H9 (cell line): ENCODE measurements at regions not wholly inside any gene's neighbourhood (a gene's known extent, or its start where the extent isn't known, plus 50 kb on each side); places are given as distances from the start of the nearest gene placed in this dataset.

Experiments used
- DNase-seq: peaks from one replicate; pipeline ENCODE4 v3.0.0-alpha.2; 2017
- H2AFZ ChIP-seq: one replicate; pipeline ENCODE4 v1.6.1; 2013; ENCODE audit warnings: mild to moderate bottlenecking, low read length, control low read depth, moderate library complexity
- H2AK5ac ChIP-seq: 2 replicates; pipeline ENCODE4 v1.6.1; 2013; ENCODE audit warnings: low read length, control low read depth, mixed read lengths; ENCODE audit not compliant: insufficient read length
- H2BK120ac ChIP-seq: one replicate; pipeline ENCODE4 v1.6.1; 2013; ENCODE audit warnings: low read depth, mild to moderate bottlenecking, low read length, control low read depth, inconsistent platforms; ENCODE audit not compliant: poor library complexity, severe bottlenecking
- H2BK12ac ChIP-seq: 2 replicates; pipeline ENCODE4 v1.6.1; 2013; ENCODE audit warnings: low read length, control low read depth, mixed read lengths, low read depth; ENCODE audit not compliant: insufficient read length
- H2BK15ac ChIP-seq: 2 replicates; pipeline ENCODE4 v1.6.1; 2013; ENCODE audit warnings: low read depth, low read length, control low read depth
- H2BK20ac ChIP-seq: one replicate; pipeline ENCODE4 v1.6.1; 2013; ENCODE audit warnings: low read depth, mild to moderate bottlenecking, low read length, control low read depth, inconsistent platforms; ENCODE audit not compliant: poor library complexity, severe bottlenecking
- H2BK5ac ChIP-seq: 2 replicates; pipeline ENCODE4 v1.6.1; 2013; ENCODE audit warnings: low read length, control low read depth, mixed read lengths; ENCODE audit not compliant: insufficient read length
- H3K14ac ChIP-seq: 2 replicates; pipeline ENCODE4 v1.6.1; 2013; ENCODE audit warnings: low read length, control low read depth; ENCODE audit not compliant: insufficient read depth
- H3K18ac ChIP-seq: 2 replicates; pipeline ENCODE4 v1.6.1; 2013; ENCODE audit warnings: low read depth, mild to moderate bottlenecking, mixed read lengths, low read length, control low read depth; ENCODE audit not compliant: insufficient read length
- H3K23ac ChIP-seq: 2 replicates; pipeline ENCODE4 v1.6.1; 2013; ENCODE audit warnings: low read length, control low read depth, mixed read lengths, low read depth; ENCODE audit not compliant: insufficient read length
- H3K23me2 ChIP-seq: 2 replicates; pipeline ENCODE4 v1.6.1; 2013; ENCODE audit warnings: low read depth, mild to moderate bottlenecking, mixed read lengths, low read length, control low read depth; ENCODE audit not compliant: insufficient read length, poor library complexity, severe bottlenecking
- H3K27ac ChIP-seq: 2 replicates; pipeline ENCODE4 v1.5.1; 2013; ENCODE audit warnings: low read length, control low read depth, mixed read lengths, low read depth; ENCODE audit not compliant: insufficient read length
- H3K27me3 ChIP-seq: 2 replicates; pipeline ENCODE4 v1.6.1; 2013; ENCODE audit warnings: low read length, control low read depth, inconsistent platforms; ENCODE audit not compliant: insufficient read depth
- H3K4ac ChIP-seq: 2 replicates; pipeline ENCODE4 v1.6.1; 2013; ENCODE audit warnings: low read depth, mild to moderate bottlenecking, control low read depth, inconsistent platforms, low read length, moderate library complexity
- H3K4me1 ChIP-seq: 2 replicates; pipeline ENCODE4 v1.6.1; 2013; ENCODE audit warnings: low read length, control low read depth, inconsistent platforms; ENCODE audit not compliant: insufficient read depth
- H3K4me2 ChIP-seq: 2 replicates; pipeline ENCODE4 v1.6.1; 2013; ENCODE audit warnings: low read length, control low read depth, mixed read lengths; ENCODE audit not compliant: insufficient read length, insufficient read depth
- H3K56ac ChIP-seq: 2 replicates; pipeline ENCODE4 v1.6.1; 2013; ENCODE audit warnings: low read depth, mild to moderate bottlenecking, mixed read lengths, low read length, control low read depth; ENCODE audit not compliant: insufficient read length
- H3K79me1 ChIP-seq: 2 replicates; pipeline ENCODE4 v1.6.1; 2013; ENCODE audit warnings: low read depth, mild to moderate bottlenecking, moderate library complexity, low read length, control low read depth, inconsistent platforms; ENCODE audit not compliant: insufficient read depth, poor library complexity, severe bottlenecking
- H3K79me2 ChIP-seq: 2 replicates; pipeline ENCODE4 v1.6.1; 2013; ENCODE audit warnings: low read length, control low read depth, inconsistent platforms; ENCODE audit not compliant: insufficient read depth
- H3K9ac ChIP-seq: 2 replicates; pipeline ENCODE4 v1.6.1; 2013; ENCODE audit warnings: low read length, control low read depth, mixed read lengths; ENCODE audit not compliant: insufficient read length; ENCODE audit errors: extremely low read depth
- H3K9me3 ChIP-seq: one replicate; pipeline ENCODE4 v1.6.1; 2013; ENCODE audit warnings: low read depth, low read length, inconsistent platforms; ENCODE audit not compliant: control insufficient read depth
- H3T11ph ChIP-seq: one replicate; pipeline ENCODE4 v1.6.1; 2013; ENCODE audit warnings: mild to moderate bottlenecking, low read length, control low read depth, inconsistent platforms
- H4K20me1 ChIP-seq: one replicate; pipeline ENCODE4 v1.6.1; 2013; ENCODE audit not compliant: control insufficient read depth, insufficient read length, insufficient read depth
- H4K5ac ChIP-seq: 2 replicates; pipeline ENCODE4 v1.6.1; 2013; ENCODE audit warnings: low read depth, mild to moderate bottlenecking, mixed read lengths, low read length, control low read depth; ENCODE audit not compliant: insufficient read length
- H4K8ac ChIP-seq: replicated peaks from 2 replicates; pipeline ENCODE4 v1.6.1; 2013; ENCODE audit warnings: low read length, control low read depth, mixed read lengths, low read depth; ENCODE audit not compliant: insufficient read length
- H4K91ac ChIP-seq: 2 replicates; pipeline ENCODE4 v1.6.1; 2013; ENCODE audit warnings: low read depth, mild to moderate bottlenecking, moderate library complexity, mixed read lengths, low read length, control low read depth; ENCODE audit not compliant: insufficient read length
- H3K27ac Mint-ChIP-seq, 3 experiments: 2 replicates in 2 of 3; 3 replicates in 1 of 3; pipeline ENCODE4 v1.8.0; 2020 to 2021; ENCODE audit warnings: mixed read lengths in 3 of 3, mild to moderate bottlenecking in 1 of 3, moderate library complexity in 1 of 3
- H3K27me3 Mint-ChIP-seq: 2 replicates; pipeline ENCODE4 v1.8.0; 2021; ENCODE audit warnings: low read depth, mild to moderate bottlenecking, moderate library complexity, mixed read lengths
- H3K36me3 Mint-ChIP-seq, 3 experiments: 2 replicates in 2 of 3; 3 replicates in 1 of 3; pipeline ENCODE4 v1.8.0; 2020 to 2021; ENCODE audit warnings: low read depth in 3 of 3, mixed read lengths in 3 of 3; ENCODE audit not compliant: insufficient read depth in 1 of 3
- H3K4me1 Mint-ChIP-seq, 2 experiments: 2 replicates each; pipeline ENCODE4 v1.8.0; 2020; ENCODE audit warnings: mixed read lengths in 2 of 2
- H3K4me3 Mint-ChIP-seq, 2 experiments: 2 replicates in 1 of 2; 3 replicates in 1 of 2; pipeline ENCODE4 v1.8.0; 2020 to 2021; ENCODE audit warnings: mild to moderate bottlenecking in 2 of 2, mixed read lengths in 2 of 2, moderate library complexity in 1 of 2
- H3K9me3 Mint-ChIP-seq, 2 experiments: 2 replicates in 1 of 2; 3 replicates in 1 of 2; pipeline ENCODE4 v1.8.0; 2020; ENCODE audit warnings: mild to moderate bottlenecking in 2 of 2, mixed read lengths in 2 of 2, moderate library complexity in 1 of 2
- CTCF ChIP-seq: fragments of 200-600 bp; sonication (generic); conservative IDR thresholded peaks from 3 replicates; pipeline ENCODE4 v1.8.0; 2021; ENCODE audit warnings: antibody characterized with exemption, mild to moderate bottlenecking
- WGBS: extraction: QIAGEN DNeasy Blood & Tissue Kit; methylation state at CpG from one replicate; pipeline ENCODE4 v1.1.7; 2013; ENCODE audit warnings: missing lambda C conversion rate, low lambda C conversion rate, mixed read lengths; ENCODE audit not compliant: insufficient read length; ENCODE audit errors: extremely low coverage; 5-methylcytosine and 5-hydroxymethylcytosine counted together

- H3K4me3 Mint-ChIP-seq = no peak overlapping the region
- H4K20me1 ChIP-seq = no peaks in the 10 kb centered on the region
Measured at GRCh38 chr5:103464835-103465484, 97.6 kb downstream of the NUDT12 start.

More at GRCh38 chr5:103464835-103465484, 97.6 kb downstream of the NUDT12 start:
- peak overlapping the region in 1 of 3 experiments; percentile 50; a peak in 1 of 7 replicates for H3K27ac Mint-ChIP-seq
- no peak overlapping the region for H3K4me2 ChIP-seq
- H3K9me3 ChIP-seq = no peaks in the 10 kb centered on the region
- H3K4ac ChIP-seq = no peak overlapping the region
- H4K8ac ChIP-seq = no peak overlapping the region
- H2AK5ac ChIP-seq = no peak overlapping the region
- H3K9ac ChIP-seq = no peak overlapping the region
- H3K79me2 ChIP-seq = no peaks in the 10 kb centered on the region
- no peak overlapping the region for H3T11ph ChIP-seq
- TF ChIP-seq CTCF = no peak; the same call in 2 of the 3 replicates
- no peaks in the 10 kb centered on the region for H3K4me1 ChIP-seq
- H3K27ac ChIP-seq = no peak overlapping the region
- no peak overlapping the region for H4K91ac ChIP-seq
- no peaks in the 10 kb centered on the region for H3K36me3 Mint-ChIP-seq
- no peak overlapping the region for H2BK5ac ChIP-seq
- H2BK20ac ChIP-seq = no peak overlapping the region
- no peaks in the 10 kb centered on the region for H3K27me3 Mint-ChIP-seq
- no peaks in the 10 kb centered on the region for H3K79me1 ChIP-seq
- no peak overlapping the region for H3K18ac ChIP-seq
- H3K23ac ChIP-seq = no peak overlapping the region
- DNase-seq = no peak
- no peaks in the 10 kb centered on the region for H3K4me1 Mint-ChIP-seq
- H3K56ac ChIP-seq = no peak overlapping the region
- no peaks in the 10 kb centered on the region for H3K9me3 Mint-ChIP-seq
- no peak overlapping the region for H2BK15ac ChIP-seq
- no peak overlapping the region for H3K14ac ChIP-seq
- no peaks in the 10 kb centered on the region for H3K27me3 ChIP-seq
- no peaks in the 10 kb centered on the region for H3K23me2 ChIP-seq
- H2BK120ac ChIP-seq = no peak overlapping the region
- no CpG with 5 or more reads among the region's 5 CpGs for WGBS
- no peak overlapping the region for H4K5ac ChIP-seq
- H2BK12ac ChIP-seq = no peak overlapping the region
- no peak overlapping the region for H2AFZ ChIP-seq
